ENCODE measurements at regions not wholly inside any gene's neighbourhood (a gene's known extent, or its start where the extent isn't known, plus 50 kb on each side); places are given as distances from the start of the nearest gene placed in this dataset.

DNA sequence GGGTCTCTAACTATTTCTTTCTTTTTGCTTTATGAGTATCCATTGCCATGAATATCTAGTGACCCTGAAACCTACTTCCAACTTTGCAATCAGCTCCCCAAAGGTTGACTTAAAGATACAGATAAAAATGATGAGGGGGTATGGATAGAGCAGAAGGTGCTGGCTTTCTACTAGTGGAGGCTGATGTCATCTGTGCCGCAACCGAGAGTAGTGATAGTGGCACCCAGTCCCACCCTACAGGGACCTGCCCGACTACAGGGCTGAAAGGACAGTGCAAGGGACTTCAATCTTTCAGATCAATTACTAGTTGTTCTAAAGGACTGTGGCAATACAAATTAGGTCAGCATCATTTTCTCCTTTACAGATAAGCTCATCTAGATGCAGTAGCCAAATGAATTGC is 806.0 kb downstream of the VRK1 start:
- H2AFZ ChIP-seq (replicated peaks; ENCODE audit: low read length, poor library complexity): no peak overlapping the region
- no peak overlapping the region for H4K5ac ChIP-seq (ENCODE audit: low read depth, low read length)
- H2AK5ac ChIP-seq (ENCODE audit: low read depth, low read length): no peak overlapping the region
- no peaks in the 10 kb centered on the region for H3K27me3 ChIP-seq (ENCODE audit: control insufficient read depth, insufficient read depth, low read length)
- H2BK5ac ChIP-seq (ENCODE audit: low read depth, low read length, poor library complexity, severe bottlenecking): no peak overlapping the region
- peaks cover 17% of the 10 kb centered on the region for H3K9me3 ChIP-seq (ENCODE audit: control insufficient read depth, insufficient read depth, low read length)
- no peak overlapping the region for H3K9ac ChIP-seq (ENCODE audit: low read depth, low read length)
- H3K4me3 ChIP-seq (ENCODE audit: insufficient read depth, low read depth, low read length): no peak overlapping the region
- no peaks in the 10 kb centered on the region for H3K9me1 ChIP-seq (ENCODE audit: insufficient read depth, low read length)
- H3K27ac ChIP-seq (ENCODE audit: insufficient read depth, low read length): no peak overlapping the region
- BruUV-seq (replicated peaks): no TSS peak
- H2BK120ac ChIP-seq (ENCODE audit: low read depth, low read length): no peak overlapping the region
- H4K8ac ChIP-seq (ENCODE audit: low read depth in 2 of 2, low read length in 2 of 2): no peak overlapping the region
- H3K18ac ChIP-seq (ENCODE audit: low read depth, low read length): no peak overlapping the region
- no CpG with 5 or more reads among the region's 3 CpGs for WGBS, 2 experiments (ENCODE audit: extremely low coverage in 2 of 2, insufficient read length in 1 of 2)
- no peaks in the 10 kb centered on the region for H3K79me1 ChIP-seq (ENCODE audit: low read depth in 1 of 2, low read length in 2 of 2)
- H2BK15ac ChIP-seq (ENCODE audit: low read depth, low read length): no peak overlapping the region
- ChIA-PET POLR2A (ENCODE audit: unreplicated experiment) (no interaction called here), CTCF (no interaction called here)
- H4K20me1 ChIP-seq (ENCODE audit: insufficient read depth, low read length): no peaks in the 10 kb centered on the region
- H4K91ac ChIP-seq (ENCODE audit: insufficient read depth, low read depth, low read length): no peak overlapping the region
- no peaks in the 10 kb centered on the region for H3K36me3 ChIP-seq (ENCODE audit: control insufficient read depth, insufficient read depth, low read length)
- H2AK9ac ChIP-seq (replicated peaks; ENCODE audit: low read depth, low read length, poor library complexity): no peak overlapping the region
- no peak overlapping the region for H3K56ac ChIP-seq (ENCODE audit: extremely low read depth, insufficient read depth, low read length)
- no peak for DNase-seq
- H2BK20ac ChIP-seq (ENCODE audit: low read depth, low read length): no peak overlapping the region
- dilution Hi-C loops (cut with HindIII; ENCODE audit: low sequenced_read_pairs, unreplicated experiment) (no loop called here), in situ Hi-C loops (cut with MboI; ENCODE audit: low sequenced_read_pairs) (no loop called here), intact Hi-C loops (cut with micrococcal nuclease) (no loop called here)
- no peak overlapping the region for H3K14ac ChIP-seq (replicated peaks; ENCODE audit: low read depth, low read length)
- H3K23ac ChIP-seq (ENCODE audit: low read depth, low read length): no peak overlapping the region
- no peak overlapping the region for H3K4ac ChIP-seq (ENCODE audit: low read depth, low read length)
- ATAC-seq (ENCODE audit: low read depth): no peak
- H3K4me1 ChIP-seq (ENCODE audit: control insufficient read depth, insufficient read depth, low read length): no peaks in the 10 kb centered on the region
- TF ChIP-seq, protein P1, sequence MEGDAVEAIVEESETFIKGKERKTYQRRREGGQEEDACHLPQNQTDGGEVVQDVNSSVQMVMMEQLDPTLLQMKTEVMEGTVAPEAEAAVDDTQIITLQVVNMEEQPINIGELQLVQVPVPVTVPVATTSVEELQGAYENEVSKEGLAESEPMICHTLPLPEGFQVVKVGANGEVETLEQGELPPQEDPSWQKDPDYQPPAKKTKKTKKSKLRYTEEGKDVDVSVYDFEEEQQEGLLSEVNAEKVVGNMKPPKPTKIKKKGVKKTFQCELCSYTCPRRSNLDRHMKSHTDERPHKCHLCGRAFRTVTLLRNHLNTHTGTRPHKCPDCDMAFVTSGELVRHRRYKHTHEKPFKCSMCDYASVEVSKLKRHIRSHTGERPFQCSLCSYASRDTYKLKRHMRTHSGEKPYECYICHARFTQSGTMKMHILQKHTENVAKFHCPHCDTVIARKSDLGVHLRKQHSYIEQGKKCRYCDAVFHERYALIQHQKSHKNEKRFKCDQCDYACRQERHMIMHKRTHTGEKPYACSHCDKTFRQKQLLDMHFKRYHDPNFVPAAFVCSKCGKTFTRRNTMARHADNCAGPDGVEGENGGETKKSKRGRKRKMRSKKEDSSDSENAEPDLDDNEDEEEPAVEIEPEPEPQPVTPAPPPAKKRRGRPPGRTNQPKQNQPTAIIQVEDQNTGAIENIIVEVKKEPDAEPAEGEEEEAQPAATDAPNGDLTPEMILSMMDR (conservative IDR thresholded peaks at IDR 0.05; ENCODE audit: low read depth, low read length): no peak
- TF ChIP-seq, protein P2, sequence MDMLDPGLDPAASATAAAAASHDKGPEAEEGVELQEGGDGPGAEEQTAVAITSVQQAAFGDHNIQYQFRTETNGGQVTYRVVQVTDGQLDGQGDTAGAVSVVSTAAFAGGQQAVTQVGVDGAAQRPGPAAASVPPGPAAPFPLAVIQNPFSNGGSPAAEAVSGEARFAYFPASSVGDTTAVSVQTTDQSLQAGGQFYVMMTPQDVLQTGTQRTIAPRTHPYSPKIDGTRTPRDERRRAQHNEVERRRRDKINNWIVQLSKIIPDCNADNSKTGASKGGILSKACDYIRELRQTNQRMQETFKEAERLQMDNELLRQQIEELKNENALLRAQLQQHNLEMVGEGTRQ (IDR thresholded peaks at IDR 0.05; ENCODE audit: low read depth, low read length): no peak
- TF ChIP-seq CHD1 (IDR thresholded peaks at IDR 0.05; ENCODE audit: low read depth, low read length): no peak
- no peak for TF ChIP-seq SMC3 (IDR thresholded peaks at IDR 0.05; ENCODE audit: low read depth, low read length)
- no peak for TF ChIP-seq BHLHE40 (IDR thresholded peaks at IDR 0.05; ENCODE audit: low read depth, low read length)
- H3K4me2 ChIP-seq (ENCODE audit: low read depth, low read length): no peak overlapping the region

Measured in IMR-90 (cell line).